ENCODE measurements at regions not wholly inside any gene's neighbourhood (a gene's known extent, or its start where the extent isn't known, plus 50 kb on each side); places are given as distances from the start of the nearest gene placed in this dataset.

GRCh38 chr10:9898633-9899395 lies 1118.9 kb upstream of the CELF2 start:
- no peak for TF ChIP-seq EZH2 (IDR thresholded peaks at IDR 0.05; ENCODE audit: low read depth)
- TF ChIP-seq CTCF (conservative IDR thresholded peaks at IDR 0.05), result no peak
